HFFc6 (cell line): ENCODE measurements at regions not wholly inside any gene's neighbourhood (a gene's known extent, or its start where the extent isn't known, plus 50 kb on each side); places are given as distances from the start of the nearest gene placed in this dataset.

ENCODE experiments used
- DNase-seq: peaks from one replicate; pipeline ENCODE4 v3.0.0-alpha.2; 2018
- H3K27ac Mint-ChIP-seq: 2 replicates; pipeline ENCODE4 v1.8.0; 2020; ENCODE audit warnings: mild to moderate bottlenecking, mixed read lengths
- H3K27me3 Mint-ChIP-seq: 2 replicates; pipeline ENCODE4 v1.8.0; 2021; ENCODE audit warnings: mild to moderate bottlenecking, moderate library complexity, mixed read lengths; ENCODE audit not compliant: insufficient read depth
- H3K36me3 Mint-ChIP-seq: 2 replicates; pipeline ENCODE4 v1.8.0; 2021; ENCODE audit warnings: low read depth, mixed read lengths
- H3K4me1 Mint-ChIP-seq: 2 replicates; pipeline ENCODE4 v1.8.0; 2020; ENCODE audit warnings: low read depth, mixed read lengths
- H3K4me3 Mint-ChIP-seq: 2 replicates; pipeline ENCODE4 v1.8.0; 2020; ENCODE audit warnings: mild to moderate bottlenecking, moderate library complexity, mixed read lengths
- H3K9me3 Mint-ChIP-seq: 2 replicates; pipeline ENCODE4 v1.8.0; 2020; ENCODE audit warnings: mild to moderate bottlenecking, mixed read lengths
- TF ChIP-seq, protein P1 (sequence below): fragments of 200-600 bp; sonication (generic); IDR thresholded peaks from 2 replicates; pipeline ENCODE4 v1.5.0; 2021; ENCODE audit warnings: antibody characterized with exemption, mild to moderate bottlenecking

GRCh38 chr16:9152649-9153501 is 61.4 kb downstream of the HAPSTR1 start:
- peaks cover 4% of the 10 kb centered on the region; the same call in 1 of the 2 replicates for H3K36me3 Mint-ChIP-seq
- no peak for DNase-seq
- TF ChIP-seq, protein P1, sequence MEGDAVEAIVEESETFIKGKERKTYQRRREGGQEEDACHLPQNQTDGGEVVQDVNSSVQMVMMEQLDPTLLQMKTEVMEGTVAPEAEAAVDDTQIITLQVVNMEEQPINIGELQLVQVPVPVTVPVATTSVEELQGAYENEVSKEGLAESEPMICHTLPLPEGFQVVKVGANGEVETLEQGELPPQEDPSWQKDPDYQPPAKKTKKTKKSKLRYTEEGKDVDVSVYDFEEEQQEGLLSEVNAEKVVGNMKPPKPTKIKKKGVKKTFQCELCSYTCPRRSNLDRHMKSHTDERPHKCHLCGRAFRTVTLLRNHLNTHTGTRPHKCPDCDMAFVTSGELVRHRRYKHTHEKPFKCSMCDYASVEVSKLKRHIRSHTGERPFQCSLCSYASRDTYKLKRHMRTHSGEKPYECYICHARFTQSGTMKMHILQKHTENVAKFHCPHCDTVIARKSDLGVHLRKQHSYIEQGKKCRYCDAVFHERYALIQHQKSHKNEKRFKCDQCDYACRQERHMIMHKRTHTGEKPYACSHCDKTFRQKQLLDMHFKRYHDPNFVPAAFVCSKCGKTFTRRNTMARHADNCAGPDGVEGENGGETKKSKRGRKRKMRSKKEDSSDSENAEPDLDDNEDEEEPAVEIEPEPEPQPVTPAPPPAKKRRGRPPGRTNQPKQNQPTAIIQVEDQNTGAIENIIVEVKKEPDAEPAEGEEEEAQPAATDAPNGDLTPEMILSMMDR, result no peak
- H3K27ac Mint-ChIP-seq, result no peak overlapping the region
- H3K4me3 Mint-ChIP-seq, result no peak overlapping the region
- no peaks in the 10 kb centered on the region; the same call in 1 of the 2 replicates for H3K9me3 Mint-ChIP-seq
- peaks cover 5% of the 10 kb centered on the region; the same call in 1 of the 2 replicates for H3K27me3 Mint-ChIP-seq
- H3K4me1 Mint-ChIP-seq, result peaks cover 11% of the 10 kb centered on the region

GRCh38 chr16:9153502-9153864 is 62.0 kb downstream of the HAPSTR1 start:
- Mint-ChIP-seq H3K27me3 (peaks cover 4% of the 10 kb centered on the region; the same call in 1 of the 2 replicates), H3K4me1 (peaks cover 11% of the 10 kb centered on the region), H3K27ac (no peak overlapping the region), H3K9me3 (no peaks in the 10 kb centered on the region; the same call in 1 of the 2 replicates), H3K36me3 (peaks cover 4% of the 10 kb centered on the region; the same call in 1 of the 2 replicates), H3K4me3 (no peak overlapping the region)
- TF ChIP-seq, protein P1, result no peak
- DNase-seq, result no peak

DNA sequence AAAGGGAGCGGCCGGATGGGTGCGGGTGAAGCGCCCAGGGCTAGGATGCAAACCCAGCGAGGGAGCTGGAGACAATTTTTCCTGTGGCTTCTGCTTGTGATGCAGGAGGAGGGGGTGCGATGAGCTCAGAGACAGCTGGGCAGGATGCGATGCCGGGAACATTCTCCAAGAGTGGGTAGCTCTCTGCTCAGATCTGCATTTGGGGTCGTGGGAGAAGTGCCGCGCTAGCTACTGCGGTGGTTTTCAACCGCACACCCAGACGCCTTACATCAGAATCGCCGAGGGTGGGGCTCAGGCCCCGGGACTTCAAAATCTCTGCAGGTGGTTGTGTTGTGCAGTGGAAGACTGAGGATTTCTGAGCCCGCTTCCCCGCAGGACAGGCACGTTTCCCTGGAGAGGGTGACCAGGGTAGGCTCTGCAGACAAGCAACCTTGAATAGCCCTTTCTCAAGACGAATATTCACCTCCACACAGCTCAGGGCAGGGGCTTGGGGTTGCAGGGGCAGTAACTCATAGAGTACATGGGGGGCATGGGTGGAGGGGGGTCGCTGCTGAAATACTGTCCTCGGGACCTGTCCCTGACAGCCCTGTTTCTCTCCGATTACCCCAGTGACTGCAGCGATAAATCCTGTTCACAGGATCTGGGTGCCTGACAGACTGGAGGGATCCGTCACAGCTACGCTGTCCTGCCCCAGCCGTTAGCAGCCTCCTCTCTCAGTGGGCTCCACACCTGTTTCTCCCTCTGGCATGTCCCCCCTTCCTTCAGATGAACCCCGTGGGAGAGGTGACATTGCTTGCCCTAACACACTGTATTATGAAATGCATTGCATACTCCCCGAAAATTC is 63.3 kb downstream of the HAPSTR1 start:
- no peak overlapping the region for H3K4me3 Mint-ChIP-seq
- peaks cover 12% of the 10 kb centered on the region for H3K4me1 Mint-ChIP-seq
- H3K27me3 Mint-ChIP-seq, result peaks cover 4% of the 10 kb centered on the region
- DNase-seq, result no peak
- no peak overlapping the region for H3K27ac Mint-ChIP-seq
- peaks cover 4% of the 10 kb centered on the region; the same call in 1 of the 2 replicates for H3K36me3 Mint-ChIP-seq
- TF ChIP-seq, protein P1, result no peak
- H3K9me3 Mint-ChIP-seq, result no peaks in the 10 kb centered on the region; the same call in 1 of the 2 replicates

GRCh38 chr16:9155871-9156270 is 64.4 kb downstream of the HAPSTR1 start:
- no peak overlapping the region for H3K4me3 Mint-ChIP-seq
- H3K9me3 Mint-ChIP-seq, result no peaks in the 10 kb centered on the region; the same call in 1 of the 2 replicates
- peaks cover 4% of the 10 kb centered on the region for H3K27me3 Mint-ChIP-seq
- TF ChIP-seq, protein P1, result no peak
- H3K27ac Mint-ChIP-seq, result no peak overlapping the region
- no peak for DNase-seq
- H3K36me3 Mint-ChIP-seq, result peaks cover 4% of the 10 kb centered on the region; the same call in 1 of the 2 replicates
- peaks cover 17% of the 10 kb centered on the region for H3K4me1 Mint-ChIP-seq

DNA sequence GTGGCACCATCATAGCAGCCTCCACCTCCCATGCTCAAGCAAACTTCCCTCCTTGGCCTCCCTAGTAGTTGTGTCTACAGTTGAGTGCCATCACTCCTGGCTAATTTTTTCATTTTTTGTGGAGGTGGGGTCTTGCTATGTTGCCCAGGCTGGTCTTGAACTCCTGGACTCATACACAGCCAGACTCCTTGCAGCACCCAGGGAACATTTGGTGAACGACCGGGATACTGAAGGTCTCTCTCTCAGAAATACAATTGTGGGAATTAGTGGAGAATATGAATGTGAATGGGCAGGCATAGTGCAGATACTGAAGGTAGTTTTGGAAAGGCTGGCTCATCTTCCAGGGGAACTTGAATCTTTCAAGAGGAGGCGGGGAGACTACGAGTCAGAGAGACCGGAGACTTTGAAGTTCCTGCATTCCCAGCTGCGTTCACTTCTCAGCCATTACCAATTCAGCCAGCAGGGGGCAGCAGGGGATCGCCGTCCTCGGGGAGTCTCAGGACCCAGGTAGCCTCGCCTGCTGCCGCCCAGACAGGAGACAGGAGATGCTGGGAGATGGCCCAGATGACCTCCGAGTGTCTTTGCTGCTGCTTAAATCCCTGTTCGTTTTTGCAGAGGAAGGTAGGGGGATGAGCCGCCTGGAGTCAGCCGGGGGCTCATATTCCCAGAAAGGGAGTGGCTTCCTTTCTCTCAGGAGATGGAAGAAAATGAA is 68.6 kb downstream of the HAPSTR1 start:
- Mint-ChIP-seq H3K27ac (no peak overlapping the region), H3K4me3 (no peak overlapping the region), H3K27me3 (peaks cover 4% of the 10 kb centered on the region), H3K9me3 (no peaks in the 10 kb centered on the region), H3K4me1 (0 out of 2 replicates have a peak, but pooled peaks cover 7% of the 10 kb centered on the region), H3K36me3 (no peaks in the 10 kb centered on the region)
- peak; percentile 51 for DNase-seq
- TF ChIP-seq, protein P1, result peak; percentile 78
